GM11168 (cell line): ENCODE measurements at regions not wholly inside any gene's neighbourhood (a gene's known extent, or its start where the extent isn't known, plus 50 kb on each side); places are given as distances from the start of the nearest gene placed in this dataset.

Experiments
- in situ Hi-C: fragments of 300-500 bp; cut with MboI; formaldehyde crosslinking; loops from one replicate; pipeline ENCODE4 v1.12.0; 2022; ENCODE audit warnings: low sequenced_read_pairs; ENCODE audit not compliant: unreplicated experiment

GRCh38 chr6:118761645-118762044 is 110.3 kb upstream of the CEP85L start:
- in situ Hi-C loops: no loop called here

- in situ Hi-C loops: no loop called here
Measured at GRCh38 chr6:118758946-118759345, 107.6 kb upstream of the CEP85L start.

GRCh38 chr6:118755941-118756646 is 104.7 kb upstream of the CEP85L start:
- in situ Hi-C loops: no loop called here

- in situ Hi-C loops: no loop called here
Measured at GRCh38 chr6:118752803-118753202, 101.4 kb upstream of the CEP85L start.

GRCh38 chr6:118751072-118751471 is 99.7 kb upstream of the CEP85L start:
- in situ Hi-C loops: no loop called here

- in situ Hi-C loops: no loop called here
Measured at GRCh38 chr6:118750143-118750542, 98.8 kb upstream of the CEP85L start.

GRCh38 chr6:118748311-118749062 is 97.1 kb upstream of the CEP85L start:
- in situ Hi-C loops: no loop called here

GRCh38 chr6:118746825-118747174 is 95.4 kb upstream of the CEP85L start:
- in situ Hi-C loops: no loop called here

- in situ Hi-C loops: no loop called here
Measured at GRCh38 chr6:118746145-118746824, 94.9 kb upstream of the CEP85L start.

GRCh38 chr6:118745156-118745555 is 93.8 kb upstream of the CEP85L start:
- in situ Hi-C loops: no loop called here

GRCh38 chr6:118744261-118744941 is 93.0 kb upstream of the CEP85L start:
- in situ Hi-C loops: no loop called here

- in situ Hi-C loops: no loop called here
Measured at GRCh38 chr6:118743746-118744145, 92.4 kb upstream of the CEP85L start.

- in situ Hi-C loops: no loop called here
Measured at GRCh38 chr6:118740372-118740771, 89.0 kb upstream of the CEP85L start.

- in situ Hi-C loops: no loop called here
Measured at GRCh38 chr6:118739696-118740353, 88.4 kb upstream of the CEP85L start.

- in situ Hi-C loops: no loop called here
Measured at GRCh38 chr6:118736440-118736839, 85.0 kb upstream of the CEP85L start.

- in situ Hi-C loops: no loop called here
Measured at GRCh38 chr6:118735320-118735719, 83.9 kb upstream of the CEP85L start.

- in situ Hi-C loops: no loop called here
Measured at GRCh38 chr6:118725944-118726343, 74.6 kb upstream of the CEP85L start.

- in situ Hi-C loops: no loop called here
Measured at GRCh38 chr6:118724211-118724610, 72.8 kb upstream of the CEP85L start.

GRCh38 chr6:118722829-118723813 is 71.7 kb upstream of the CEP85L start:
- in situ Hi-C loops: no loop called here
